Thyroid gland (tissue), 4 donors: ENCODE measurements at regions not wholly inside any gene's neighbourhood (a gene's known extent, or its start where the extent isn't known, plus 50 kb on each side); places are given as distances from the start of the nearest gene placed in this dataset.

Experiments
- CTCF ChIP-seq, 6 experiments: fragments of 200-600 bp in 3 of 6; fragments of 450-650 bp in 3 of 6; sonication (generic) in 3 of 6; IDR thresholded peaks; one replicate each; pipeline ENCODE4 v1.5.1; 2016 to 2019; ENCODE audit warnings: antibody characterized with exemption in 6 of 6, mild to moderate bottlenecking in 2 of 6, inconsistent platforms in 1 of 6, moderate library complexity in 1 of 6
- POLR2A ChIP-seq, 2 donors: fragments of 450-650 bp; IDR thresholded peaks; one replicate each; pipeline ENCODE4 v1.6.1; 2017; ENCODE audit warnings: antibody characterized with exemption in 2 of 2, mild to moderate bottlenecking in 2 of 2, moderate library complexity in 1 of 2

DNA sequence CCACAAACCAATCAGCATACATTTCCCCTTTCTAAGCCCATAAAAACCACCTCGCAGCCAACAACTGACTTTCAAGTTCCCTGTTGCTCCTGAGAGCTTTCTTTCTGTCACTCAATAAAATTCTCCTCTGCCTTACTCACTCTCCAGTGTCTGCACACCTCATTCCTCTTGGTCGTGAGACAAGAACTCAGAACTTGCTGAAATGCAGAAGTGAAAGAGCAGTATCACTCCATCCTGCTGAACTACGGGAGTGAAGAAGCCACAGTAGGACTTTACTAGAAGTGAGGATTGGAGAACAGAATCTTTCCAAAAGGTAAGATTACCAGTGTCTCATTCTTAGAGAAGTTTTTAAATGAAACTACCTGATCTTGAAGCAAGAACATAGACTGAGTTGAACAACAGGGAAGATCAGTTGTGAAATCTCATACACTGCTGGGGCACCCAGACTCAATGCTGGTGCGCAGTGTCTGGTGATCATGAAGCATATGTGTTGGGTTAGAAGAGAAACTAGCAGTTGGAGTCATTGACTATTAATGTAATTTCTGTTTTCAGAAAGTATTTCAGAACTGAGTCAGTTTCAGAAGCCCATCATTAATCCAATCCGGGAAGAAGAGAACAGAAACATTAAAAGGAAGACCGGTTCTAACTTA lies 726.9 kb upstream of the TMPRSS15 start:
- TF ChIP-seq CTCF (IDR thresholded peaks at IDR 0.05) (no peak), POLR2A (IDR thresholded peaks at IDR 0.05) (no peak)
